ENCODE measurements at regions not wholly inside any gene's neighbourhood (a gene's known extent, or its start where the extent isn't known, plus 50 kb on each side); places are given as distances from the start of the nearest gene placed in this dataset.
"Not testable (repeated sequence)": the region's sequence is repeated elsewhere in the genome, so short reads cannot be mapped to it uniquely, and the experiment has no call there.

GRCh38 chr13:26482451-26483197 is 74.9 kb upstream of the WASF3 start:
- peak in 1 of 2 donors; percentile 29 for DNase-seq (ENCODE audit: extremely low read depth in 1 of 2, low read depth in 1 of 2)

- DNase-seq (ENCODE audit: extremely low read depth in 1 of 2, low read depth in 1 of 2), result no peak
These were observed 73.9 kb upstream of the WASF3 start for GRCh38 chr13:26483546-26483945.

GRCh38 chr13:26484196-26484595 is 73.3 kb upstream of the WASF3 start:
- no peak for DNase-seq (ENCODE audit: extremely low read depth in 1 of 2, low read depth in 1 of 2)

GRCh38 chr13:26485288-26485687 is 72.2 kb upstream of the WASF3 start:
- no peak for DNase-seq (ENCODE audit: extremely low read depth in 1 of 2, low read depth in 1 of 2)

GRCh38 chr13:26485786-26486185 is 71.7 kb upstream of the WASF3 start:
- DNase-seq (ENCODE audit: extremely low read depth in 1 of 2, low read depth in 1 of 2), result no peak

GRCh38 chr13:26486550-26486949 is 70.9 kb upstream of the WASF3 start:
- DNase-seq (ENCODE audit: extremely low read depth in 1 of 2, low read depth in 1 of 2), result no peak

- DNase-seq (ENCODE audit: extremely low read depth in 1 of 2, low read depth in 1 of 2), result no peak
These were observed 69.7 kb upstream of the WASF3 start for GRCh38 chr13:26487781-26488180.

GRCh38 chr13:26488236-26489003 is 69.1 kb upstream of the WASF3 start:
- no peak for DNase-seq (ENCODE audit: extremely low read depth in 1 of 2, low read depth in 1 of 2)

GRCh38 chr13:26492301-26492700 is 65.2 kb upstream of the WASF3 start:
- DNase-seq (ENCODE audit: extremely low read depth in 1 of 2, low read depth in 1 of 2), result not testable (repeated sequence)

- no peak for DNase-seq (ENCODE audit: extremely low read depth in 1 of 2, low read depth in 1 of 2)
These were observed 62.8 kb upstream of the WASF3 start for GRCh38 chr13:26494571-26495195.

- DNase-seq (ENCODE audit: extremely low read depth in 1 of 2, low read depth in 1 of 2), result no peak
These were observed 61.7 kb upstream of the WASF3 start for GRCh38 chr13:26495750-26496149.

- no peak for DNase-seq (ENCODE audit: extremely low read depth in 1 of 2, low read depth in 1 of 2)
These were observed 59.4 kb upstream of the WASF3 start for GRCh38 chr13:26497968-26498511.

GRCh38 chr13:26498656-26499601 is 58.6 kb upstream of the WASF3 start:
- DNase-seq (ENCODE audit: extremely low read depth in 1 of 2, low read depth in 1 of 2), result no peak

- DNase-seq (ENCODE audit: extremely low read depth in 1 of 2, low read depth in 1 of 2), result no peak
These were observed 56.7 kb upstream of the WASF3 start for GRCh38 chr13:26500618-26501320.

GRCh38 chr13:26501641-26502040 is 55.8 kb upstream of the WASF3 start:
- DNase-seq (ENCODE audit: extremely low read depth in 1 of 2, low read depth in 1 of 2), result no peak

GRCh38 chr13:26502826-26503225 is 54.7 kb upstream of the WASF3 start:
- peak in 1 of 2 donors; percentile 12 for DNase-seq (ENCODE audit: extremely low read depth in 1 of 2, low read depth in 1 of 2)

GRCh38 chr13:26503826-26504594 is 53.5 kb upstream of the WASF3 start:
- DNase-seq (ENCODE audit: extremely low read depth in 1 of 2, low read depth in 1 of 2), result no peak
